HCEC 1CT (cell line): ENCODE measurements at regions not wholly inside any gene's neighbourhood (a gene's known extent, or its start where the extent isn't known, plus 50 kb on each side); places are given as distances from the start of the nearest gene placed in this dataset.
"Not testable (repeated sequence)": the region's sequence is repeated elsewhere in the genome, so short reads cannot be mapped to it uniquely, and the experiment has no call there.

Experiments used
- DNase-seq: peaks from one replicate; pipeline ENCODE4 v3.0.0-alpha.2; 2017

- no peak for DNase-seq
Measured at GRCh38 chr4:77450006-77450405, 155.6 kb upstream of the CXCL13 start.

- no peak for DNase-seq
Measured at GRCh38 chr4:77451530-77451929, 154.1 kb upstream of the CXCL13 start.

GRCh38 chr4:77452117-77452516 lies 153.5 kb upstream of the CXCL13 start:
- not testable (repeated sequence) for DNase-seq

DNA sequence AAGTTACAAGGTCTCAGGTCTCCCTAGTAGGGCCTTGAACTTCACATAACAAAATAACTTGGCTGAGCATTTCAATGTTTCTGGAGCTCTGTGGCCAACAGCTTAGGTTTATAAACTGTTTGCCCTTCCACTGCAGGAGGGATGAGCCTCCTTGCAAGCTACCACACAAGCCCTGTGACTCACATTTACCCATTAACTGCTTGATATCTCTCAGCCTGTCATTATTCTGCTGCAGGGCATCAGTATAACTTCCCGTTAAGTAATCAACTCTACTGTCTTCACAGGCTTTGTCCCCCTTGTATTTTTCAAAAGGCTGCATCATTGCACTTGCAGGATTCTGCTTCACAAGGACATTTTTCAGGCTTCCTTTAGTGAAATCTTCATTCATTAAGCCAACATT lies 151.7 kb upstream of the CXCL13 start:
- DNase-seq, result no peak

GRCh38 chr4:77454858-77455257 lies 150.8 kb upstream of the CXCL13 start:
- no peak for DNase-seq

DNA sequence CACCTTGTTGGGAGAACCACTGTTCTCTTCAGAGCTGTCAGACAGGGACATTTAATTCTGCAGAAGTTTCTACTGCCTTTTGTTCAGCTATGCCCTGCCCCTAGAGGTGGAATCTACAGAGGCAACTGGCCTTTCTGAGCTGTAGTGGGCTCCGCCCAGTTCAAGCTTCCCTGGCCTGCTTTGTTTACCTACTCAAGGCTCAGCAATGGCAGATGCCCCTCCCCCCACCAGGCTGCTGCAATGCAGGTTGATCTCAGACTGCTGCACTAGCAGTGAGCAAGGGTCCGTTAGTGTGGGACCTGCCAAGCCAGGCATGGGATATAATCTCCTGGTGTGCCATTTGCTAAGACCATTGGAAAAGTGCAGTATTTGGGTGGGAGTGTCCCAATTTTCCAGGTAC lies 141.5 kb upstream of the CXCL13 start:
- not testable (repeated sequence) for DNase-seq

GRCh38 chr4:77465271-77465670 lies 140.3 kb upstream of the CXCL13 start:
- DNase-seq, result no peak

- no peak for DNase-seq
Measured at GRCh38 chr4:77466430-77466829, 139.2 kb upstream of the CXCL13 start.

GRCh38 chr4:77471821-77472495 lies 133.7 kb upstream of the CXCL13 start:
- no peak for DNase-seq

- no peak for DNase-seq
Measured at GRCh38 chr4:77473509-77473908, 132.1 kb upstream of the CXCL13 start.

GRCh38 chr4:77481856-77482255 lies 123.8 kb upstream of the CXCL13 start:
- DNase-seq, result no peak

DNA sequence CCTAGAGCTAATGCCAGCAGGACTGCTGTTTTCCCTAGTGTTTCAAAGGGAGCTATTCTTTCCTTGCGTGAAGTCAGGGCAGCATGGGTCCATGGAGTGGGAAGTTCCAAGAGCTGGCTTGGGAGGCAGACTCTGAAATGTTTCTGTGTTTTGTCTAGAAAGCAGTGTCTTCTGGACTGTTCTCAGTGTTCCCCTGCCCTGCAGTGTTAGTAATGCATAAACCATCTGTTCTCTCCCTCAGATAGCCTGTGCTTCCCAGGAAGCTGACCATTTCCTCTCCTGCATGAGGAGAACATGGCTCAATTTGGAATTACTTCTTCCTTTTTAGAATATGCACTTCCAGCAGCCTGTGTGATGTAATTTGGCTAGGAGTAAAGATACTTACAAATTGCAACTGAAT lies 116.7 kb upstream of the CXCL13 start:
- no peak for DNase-seq

DNA sequence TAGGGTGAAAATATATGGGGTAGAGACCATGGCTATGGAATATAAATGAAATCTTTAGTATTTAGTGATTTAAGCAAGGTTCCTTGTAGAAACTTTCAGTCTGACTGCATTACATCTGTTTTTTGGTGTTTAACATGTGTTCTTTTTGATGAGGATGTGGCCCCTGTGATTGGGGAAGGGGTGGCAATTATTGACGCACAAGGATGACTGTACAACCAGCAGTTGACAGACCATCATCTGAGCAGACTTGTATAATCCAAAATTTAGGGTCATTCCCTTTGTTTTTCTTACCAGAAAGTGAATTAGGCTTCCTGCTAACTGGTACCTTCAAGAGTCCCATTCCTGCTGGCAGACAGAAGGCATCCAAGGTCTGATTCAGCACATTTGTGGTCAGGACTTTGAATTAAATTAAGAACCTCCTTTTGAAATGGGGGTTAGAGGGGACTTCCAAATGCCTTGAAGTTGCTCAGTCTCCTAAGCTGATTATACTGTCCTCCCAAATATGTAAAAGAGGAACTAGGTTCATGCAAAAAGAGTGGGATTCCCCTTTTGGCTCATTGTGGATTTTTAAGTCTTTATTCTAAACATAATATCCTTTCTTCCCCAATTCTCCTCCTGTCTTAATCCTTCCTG lies 112.4 kb upstream of the CXCL13 start:
- DNase-seq, result no peak

DNA sequence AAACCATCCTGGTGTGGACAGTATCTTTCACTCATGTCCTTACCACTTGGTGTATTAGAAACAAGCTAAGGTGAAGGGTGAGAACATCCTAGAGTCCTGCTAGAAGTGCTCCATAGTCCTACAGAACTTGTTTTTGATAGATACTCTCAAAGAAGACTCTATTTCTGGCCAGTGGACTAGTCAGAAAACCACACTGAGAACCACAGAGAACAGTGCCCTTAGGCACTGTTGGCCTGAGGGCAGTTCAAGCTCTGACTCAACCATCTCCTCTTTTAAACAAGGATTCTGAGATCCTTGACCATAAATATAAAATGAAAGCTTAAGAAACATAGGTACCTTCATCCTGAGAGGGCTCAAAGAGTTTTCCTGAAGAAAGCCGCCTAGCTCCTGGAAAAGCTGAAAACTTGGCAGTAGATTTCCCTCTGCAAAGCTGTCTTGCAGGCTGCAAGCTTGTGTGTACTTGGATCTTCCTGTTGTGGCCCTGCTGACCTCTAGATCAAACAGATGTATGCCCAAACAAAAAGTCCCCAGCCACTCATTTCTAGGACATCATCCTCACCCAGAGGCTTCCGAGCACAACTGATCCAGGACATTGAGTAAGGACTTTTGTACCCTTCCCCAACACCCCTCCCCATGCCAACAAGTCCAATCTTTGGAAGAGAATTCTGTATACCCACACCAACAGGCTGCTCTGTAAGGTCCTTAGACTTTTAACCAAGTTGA lies 111.6 kb upstream of the CXCL13 start:
- no peak for DNase-seq

GRCh38 chr4:77496457-77496856 lies 109.2 kb upstream of the CXCL13 start:
- DNase-seq, result no peak

- no peak for DNase-seq
Measured at GRCh38 chr4:77500801-77501200, 104.8 kb upstream of the CXCL13 start.

GRCh38 chr4:77501240-77501639 lies 104.4 kb upstream of the CXCL13 start:
- DNase-seq, result no peak

GRCh38 chr4:77501851-77502250 lies 103.8 kb upstream of the CXCL13 start:
- DNase-seq, result no peak

- no peak for DNase-seq
Measured at GRCh38 chr4:77504407-77504806, 101.2 kb upstream of the CXCL13 start.

- no peak for DNase-seq
Measured at GRCh38 chr4:77505275-77505957, 100.2 kb upstream of the CXCL13 start.

GRCh38 chr4:77505958-77506319 lies 99.7 kb upstream of the CXCL13 start:
- no peak for DNase-seq

GRCh38 chr4:77510367-77510766 lies 95.3 kb upstream of the CXCL13 start:
- DNase-seq, result no peak

GRCh38 chr4:77525538-77525937 lies 80.1 kb upstream of the CXCL13 start:
- no peak for DNase-seq

GRCh38 chr4:77527900-77528299 lies 77.7 kb upstream of the CXCL13 start:
- DNase-seq, result not testable (repeated sequence)
